H9 (cell line): ENCODE measurements at regions not wholly inside any gene's neighbourhood (a gene's known extent, or its start where the extent isn't known, plus 50 kb on each side); places are given as distances from the start of the nearest gene placed in this dataset.

Source experiments
- DNase-seq: peaks from one replicate; pipeline ENCODE4 v3.0.0-alpha.2; 2017
- H2AFZ ChIP-seq: one replicate; pipeline ENCODE4 v1.6.1; 2013; ENCODE audit warnings: mild to moderate bottlenecking, low read length, control low read depth, moderate library complexity
- H2AK5ac ChIP-seq: 2 replicates; pipeline ENCODE4 v1.6.1; 2013; ENCODE audit warnings: low read length, control low read depth, mixed read lengths; ENCODE audit not compliant: insufficient read length
- H2BK120ac ChIP-seq: one replicate; pipeline ENCODE4 v1.6.1; 2013; ENCODE audit warnings: low read depth, mild to moderate bottlenecking, low read length, control low read depth, inconsistent platforms; ENCODE audit not compliant: poor library complexity, severe bottlenecking
- H2BK12ac ChIP-seq: 2 replicates; pipeline ENCODE4 v1.6.1; 2013; ENCODE audit warnings: low read length, control low read depth, mixed read lengths, low read depth; ENCODE audit not compliant: insufficient read length
- H2BK15ac ChIP-seq: 2 replicates; pipeline ENCODE4 v1.6.1; 2013; ENCODE audit warnings: low read depth, low read length, control low read depth
- H2BK20ac ChIP-seq: one replicate; pipeline ENCODE4 v1.6.1; 2013; ENCODE audit warnings: low read depth, mild to moderate bottlenecking, low read length, control low read depth, inconsistent platforms; ENCODE audit not compliant: poor library complexity, severe bottlenecking
- H2BK5ac ChIP-seq: 2 replicates; pipeline ENCODE4 v1.6.1; 2013; ENCODE audit warnings: low read length, control low read depth, mixed read lengths; ENCODE audit not compliant: insufficient read length
- H3K14ac ChIP-seq: 2 replicates; pipeline ENCODE4 v1.6.1; 2013; ENCODE audit warnings: low read length, control low read depth; ENCODE audit not compliant: insufficient read depth
- H3K18ac ChIP-seq: 2 replicates; pipeline ENCODE4 v1.6.1; 2013; ENCODE audit warnings: low read depth, mild to moderate bottlenecking, mixed read lengths, low read length, control low read depth; ENCODE audit not compliant: insufficient read length
- H3K23ac ChIP-seq: 2 replicates; pipeline ENCODE4 v1.6.1; 2013; ENCODE audit warnings: low read length, control low read depth, mixed read lengths, low read depth; ENCODE audit not compliant: insufficient read length
- H3K23me2 ChIP-seq: 2 replicates; pipeline ENCODE4 v1.6.1; 2013; ENCODE audit warnings: low read depth, mild to moderate bottlenecking, mixed read lengths, low read length, control low read depth; ENCODE audit not compliant: insufficient read length, poor library complexity, severe bottlenecking
- H3K27ac ChIP-seq: 2 replicates; pipeline ENCODE4 v1.5.1; 2013; ENCODE audit warnings: low read length, control low read depth, mixed read lengths, low read depth; ENCODE audit not compliant: insufficient read length
- H3K27me3 ChIP-seq: 2 replicates; pipeline ENCODE4 v1.6.1; 2013; ENCODE audit warnings: low read length, control low read depth, inconsistent platforms; ENCODE audit not compliant: insufficient read depth
- H3K4ac ChIP-seq: 2 replicates; pipeline ENCODE4 v1.6.1; 2013; ENCODE audit warnings: low read depth, mild to moderate bottlenecking, control low read depth, inconsistent platforms, low read length, moderate library complexity
- H3K4me1 ChIP-seq: 2 replicates; pipeline ENCODE4 v1.6.1; 2013; ENCODE audit warnings: low read length, control low read depth, inconsistent platforms; ENCODE audit not compliant: insufficient read depth
- H3K4me2 ChIP-seq: 2 replicates; pipeline ENCODE4 v1.6.1; 2013; ENCODE audit warnings: low read length, control low read depth, mixed read lengths; ENCODE audit not compliant: insufficient read length, insufficient read depth
- H3K56ac ChIP-seq: 2 replicates; pipeline ENCODE4 v1.6.1; 2013; ENCODE audit warnings: low read depth, mild to moderate bottlenecking, mixed read lengths, low read length, control low read depth; ENCODE audit not compliant: insufficient read length
- H3K79me1 ChIP-seq: 2 replicates; pipeline ENCODE4 v1.6.1; 2013; ENCODE audit warnings: low read depth, mild to moderate bottlenecking, moderate library complexity, low read length, control low read depth, inconsistent platforms; ENCODE audit not compliant: insufficient read depth, poor library complexity, severe bottlenecking
- H3K79me2 ChIP-seq: 2 replicates; pipeline ENCODE4 v1.6.1; 2013; ENCODE audit warnings: low read length, control low read depth, inconsistent platforms; ENCODE audit not compliant: insufficient read depth
- H3K9ac ChIP-seq: 2 replicates; pipeline ENCODE4 v1.6.1; 2013; ENCODE audit warnings: low read length, control low read depth, mixed read lengths; ENCODE audit not compliant: insufficient read length; ENCODE audit errors: extremely low read depth
- H3K9me3 ChIP-seq: one replicate; pipeline ENCODE4 v1.6.1; 2013; ENCODE audit warnings: low read depth, low read length, inconsistent platforms; ENCODE audit not compliant: control insufficient read depth
- H3T11ph ChIP-seq: one replicate; pipeline ENCODE4 v1.6.1; 2013; ENCODE audit warnings: mild to moderate bottlenecking, low read length, control low read depth, inconsistent platforms
- H4K20me1 ChIP-seq: one replicate; pipeline ENCODE4 v1.6.1; 2013; ENCODE audit not compliant: control insufficient read depth, insufficient read length, insufficient read depth
- H4K5ac ChIP-seq: 2 replicates; pipeline ENCODE4 v1.6.1; 2013; ENCODE audit warnings: low read depth, mild to moderate bottlenecking, mixed read lengths, low read length, control low read depth; ENCODE audit not compliant: insufficient read length
- H4K8ac ChIP-seq: replicated peaks from 2 replicates; pipeline ENCODE4 v1.6.1; 2013; ENCODE audit warnings: low read length, control low read depth, mixed read lengths, low read depth; ENCODE audit not compliant: insufficient read length
- H4K91ac ChIP-seq: 2 replicates; pipeline ENCODE4 v1.6.1; 2013; ENCODE audit warnings: low read depth, mild to moderate bottlenecking, moderate library complexity, mixed read lengths, low read length, control low read depth; ENCODE audit not compliant: insufficient read length
- H3K27ac Mint-ChIP-seq, 3 experiments: 2 replicates in 2 of 3; 3 replicates in 1 of 3; pipeline ENCODE4 v1.8.0; 2020 to 2021; ENCODE audit warnings: mixed read lengths in 3 of 3, mild to moderate bottlenecking in 1 of 3, moderate library complexity in 1 of 3
- H3K27me3 Mint-ChIP-seq: 2 replicates; pipeline ENCODE4 v1.8.0; 2021; ENCODE audit warnings: low read depth, mild to moderate bottlenecking, moderate library complexity, mixed read lengths
- H3K36me3 Mint-ChIP-seq, 3 experiments: 2 replicates in 2 of 3; 3 replicates in 1 of 3; pipeline ENCODE4 v1.8.0; 2020 to 2021; ENCODE audit warnings: low read depth in 3 of 3, mixed read lengths in 3 of 3; ENCODE audit not compliant: insufficient read depth in 1 of 3
- H3K4me1 Mint-ChIP-seq, 2 experiments: 2 replicates each; pipeline ENCODE4 v1.8.0; 2020; ENCODE audit warnings: mixed read lengths in 2 of 2
- H3K4me3 Mint-ChIP-seq, 2 experiments: 2 replicates in 1 of 2; 3 replicates in 1 of 2; pipeline ENCODE4 v1.8.0; 2020 to 2021; ENCODE audit warnings: mild to moderate bottlenecking in 2 of 2, mixed read lengths in 2 of 2, moderate library complexity in 1 of 2
- H3K9me3 Mint-ChIP-seq, 2 experiments: 2 replicates in 1 of 2; 3 replicates in 1 of 2; pipeline ENCODE4 v1.8.0; 2020; ENCODE audit warnings: mild to moderate bottlenecking in 2 of 2, mixed read lengths in 2 of 2, moderate library complexity in 1 of 2
- CTCF ChIP-seq: fragments of 200-600 bp; sonication (generic); conservative IDR thresholded peaks from 3 replicates; pipeline ENCODE4 v1.8.0; 2021; ENCODE audit warnings: antibody characterized with exemption, mild to moderate bottlenecking

GRCh38 chrX:113800955-113801354 is 782.9 kb upstream of the HTR2C start:
- no peak overlapping the region for H2AFZ ChIP-seq
- DNase-seq, result no peak
- no peak overlapping the region for H3K4me2 ChIP-seq
- no peak overlapping the region for H2BK15ac ChIP-seq
- H3K23me2 ChIP-seq, result no peaks in the 10 kb centered on the region
- H3K27me3 ChIP-seq, result no peaks in the 10 kb centered on the region
- H4K20me1 ChIP-seq, result no peaks in the 10 kb centered on the region
- H2BK12ac ChIP-seq, result no peak overlapping the region
- no peak overlapping the region for H3K4ac ChIP-seq
- H4K91ac ChIP-seq, result no peak overlapping the region
- no peak for TF ChIP-seq CTCF
- Mint-ChIP-seq H3K4me3 (no peak overlapping the region), H3K9me3 (peaks cover 7 to 11% of the 10 kb centered on the region in 2 experiments; a peak in 4 of 5 replicates), H3K36me3 (peaks cover 18 to 36% (median 24%) of the 10 kb centered on the region in 3 experiments), H3K27me3 (no peaks in the 10 kb centered on the region), H3K27ac (no peak overlapping the region), H3K4me1 (peaks cover 58 to 63% of the 10 kb centered on the region in 2 experiments)
- H3K4me1 ChIP-seq, result peaks cover 6% of the 10 kb centered on the region; the same call in 1 of the 2 replicates
- H3K79me2 ChIP-seq, result no peaks in the 10 kb centered on the region
- no peaks in the 10 kb centered on the region for H3K79me1 ChIP-seq
- H3K9ac ChIP-seq, result no peak overlapping the region
- H3K9me3 ChIP-seq, result no peaks in the 10 kb centered on the region
- H2AK5ac ChIP-seq, result no peak overlapping the region
- H2BK5ac ChIP-seq, result no peak overlapping the region
- no peak overlapping the region for H2BK120ac ChIP-seq
- H3K27ac ChIP-seq, result no peak overlapping the region
- H3K56ac ChIP-seq, result no peak overlapping the region
- no peak overlapping the region for H3K23ac ChIP-seq
- H3K14ac ChIP-seq, result no peak overlapping the region
- no peak overlapping the region for H4K5ac ChIP-seq
- H2BK20ac ChIP-seq, result no peak overlapping the region
- no peak overlapping the region for H3K18ac ChIP-seq
- no peak overlapping the region for H4K8ac ChIP-seq
- no peak overlapping the region for H3T11ph ChIP-seq
